MM.1S (cell line): ENCODE measurements at regions not wholly inside any gene's neighbourhood (a gene's known extent, or its start where the extent isn't known, plus 50 kb on each side); places are given as distances from the start of the nearest gene placed in this dataset.

Experiments used
- DNase-seq: peaks from one replicate; pipeline ENCODE4 v3.0.0-alpha.2; 2015
- H2AFZ ChIP-seq: fragments of 300-600 bp; sonication (generic); 2 replicates; pipeline ENCODE4 v1.6.0; 2016; ENCODE audit warnings: antibody characterized with exemption, low read length
- H3F3A ChIP-seq: fragments of 300-600 bp; sonication (generic); 2 replicates; pipeline ENCODE4 v1.6.1; 2016; ENCODE audit warnings: mild to moderate bottlenecking, antibody characterized with exemption, low read length, moderate library complexity, mixed read lengths; ENCODE audit not compliant: insufficient read depth
- H3K27ac ChIP-seq: fragments of 300-600 bp; sonication (generic); 2 replicates; pipeline ENCODE4 v1.5.1; 2016; ENCODE audit warnings: mild to moderate bottlenecking, low read length
- H3K27me3 ChIP-seq: fragments of 300-600 bp; sonication (generic); replicated peaks from 2 replicates; pipeline ENCODE4 v1.6.0; 2016; ENCODE audit warnings: low read length; ENCODE audit not compliant: insufficient read depth
- H3K36me3 ChIP-seq: fragments of 300-600 bp; sonication (generic); replicated peaks from 2 replicates; pipeline ENCODE4 v1.6.1; 2016; ENCODE audit warnings: mild to moderate bottlenecking, low read length, mixed read lengths; ENCODE audit not compliant: insufficient read depth
- H3K4me1 ChIP-seq: fragments of 300-600 bp; sonication (generic); 2 replicates; pipeline ENCODE4 v1.6.1; 2016; ENCODE audit warnings: low read length, mixed read lengths
- H3K4me2 ChIP-seq: fragments of 300-600 bp; sonication (generic); 2 replicates; pipeline ENCODE4 v1.6.0; 2016; ENCODE audit warnings: low read depth, low read length
- H3K4me3 ChIP-seq: fragments of 300-600 bp; sonication (generic); 2 replicates; pipeline ENCODE4 v1.5.1; 2016; ENCODE audit warnings: low read length, mixed read lengths
- H3K79me2 ChIP-seq: fragments of 300-600 bp; sonication (generic); 2 replicates; pipeline ENCODE4 v1.6.1; 2016; ENCODE audit warnings: mixed run types, low read length, mixed read lengths
- H3K9ac ChIP-seq: fragments of 300-600 bp; sonication (generic); 2 replicates; pipeline ENCODE4 v1.6.1; 2016; ENCODE audit warnings: low read length, mixed read lengths
- H3K9me2 ChIP-seq: fragments of 300-600 bp; sonication (generic); replicated peaks from 2 replicates; pipeline ENCODE4 v1.6.1; 2016; ENCODE audit warnings: mild to moderate bottlenecking, low read length, mixed read lengths; ENCODE audit not compliant: insufficient read depth
- H3K9me3 ChIP-seq: fragments of 300-600 bp; sonication (generic); replicated peaks from 2 replicates; pipeline ENCODE4 v1.6.1; 2016; ENCODE audit warnings: mild to moderate bottlenecking, low read length, mixed read lengths; ENCODE audit not compliant: insufficient read depth
- H4K20me1 ChIP-seq: fragments of 300-600 bp; sonication (generic); 2 replicates; pipeline ENCODE4 v1.6.1; 2016; ENCODE audit warnings: mild to moderate bottlenecking, low read length, moderate library complexity, mixed read lengths; ENCODE audit not compliant: insufficient read depth
- EZH2 ChIP-seq: fragments of 300-600 bp; sonication (generic); optimal IDR thresholded peaks from 2 replicates; pipeline ENCODE3; 2017; ENCODE audit warnings: low read depth, mild to moderate bottlenecking, antibody characterized with exemption, low read length, mixed read lengths
- EZH2phosphoT487 ChIP-seq: fragments of 300-600 bp; sonication (generic); IDR thresholded peaks from 2 replicates; pipeline ENCODE4 v1.6.1; 2018; ENCODE audit warnings: antibody characterized with exemption, low read length
- TF ChIP-seq, protein P1 (sequence below): fragments of 300-600 bp; sonication (generic); IDR thresholded peaks from 2 replicates; pipeline ENCODE4 v1.5.1; 2016; ENCODE audit warnings: antibody characterized with exemption, low read length, mixed read lengths

DNA sequence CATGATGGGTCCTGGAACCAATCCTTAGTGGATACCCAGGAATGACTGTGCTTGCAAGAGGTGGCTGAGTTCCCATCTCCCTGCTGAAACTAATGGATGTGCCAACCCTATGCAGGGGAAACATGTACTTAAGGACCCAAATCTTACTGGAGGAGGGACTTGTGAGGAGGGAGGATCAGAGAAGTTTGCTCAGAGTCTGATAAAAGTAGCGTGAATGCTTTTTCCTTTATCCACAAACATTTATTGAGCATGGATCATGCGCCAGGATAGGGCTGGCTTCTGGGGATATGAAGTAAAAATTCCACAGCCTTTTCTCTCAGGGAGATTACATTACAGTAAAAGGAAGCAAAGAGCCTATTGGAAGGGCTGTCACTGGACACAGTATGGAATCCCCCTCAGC, 358.5 kb downstream of the RPS24 start:
- Histone ChIP-seq H3K9ac (no peak overlapping the region), H4K20me1 (no peaks in the 10 kb centered on the region), H2AFZ (no peak overlapping the region), H3K79me2 (no peaks in the 10 kb centered on the region), H3F3A (no peaks in the 10 kb centered on the region), H3K4me2 (no peak overlapping the region), H3K9me3 (no peaks in the 10 kb centered on the region), H3K27ac (no peak overlapping the region), H3K4me3 (no peak overlapping the region), H3K27me3 (no peaks in the 10 kb centered on the region), H3K36me3 (no peaks in the 10 kb centered on the region), H3K9me2 (no peaks in the 10 kb centered on the region), H3K4me1 (no peaks in the 10 kb centered on the region)
- no peak for DNase-seq
- TF ChIP-seq, protein P1, sequence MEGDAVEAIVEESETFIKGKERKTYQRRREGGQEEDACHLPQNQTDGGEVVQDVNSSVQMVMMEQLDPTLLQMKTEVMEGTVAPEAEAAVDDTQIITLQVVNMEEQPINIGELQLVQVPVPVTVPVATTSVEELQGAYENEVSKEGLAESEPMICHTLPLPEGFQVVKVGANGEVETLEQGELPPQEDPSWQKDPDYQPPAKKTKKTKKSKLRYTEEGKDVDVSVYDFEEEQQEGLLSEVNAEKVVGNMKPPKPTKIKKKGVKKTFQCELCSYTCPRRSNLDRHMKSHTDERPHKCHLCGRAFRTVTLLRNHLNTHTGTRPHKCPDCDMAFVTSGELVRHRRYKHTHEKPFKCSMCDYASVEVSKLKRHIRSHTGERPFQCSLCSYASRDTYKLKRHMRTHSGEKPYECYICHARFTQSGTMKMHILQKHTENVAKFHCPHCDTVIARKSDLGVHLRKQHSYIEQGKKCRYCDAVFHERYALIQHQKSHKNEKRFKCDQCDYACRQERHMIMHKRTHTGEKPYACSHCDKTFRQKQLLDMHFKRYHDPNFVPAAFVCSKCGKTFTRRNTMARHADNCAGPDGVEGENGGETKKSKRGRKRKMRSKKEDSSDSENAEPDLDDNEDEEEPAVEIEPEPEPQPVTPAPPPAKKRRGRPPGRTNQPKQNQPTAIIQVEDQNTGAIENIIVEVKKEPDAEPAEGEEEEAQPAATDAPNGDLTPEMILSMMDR = no peak
- TF ChIP-seq EZH2 (no peak), EZH2phosphoT487 (no peak)

DNA sequence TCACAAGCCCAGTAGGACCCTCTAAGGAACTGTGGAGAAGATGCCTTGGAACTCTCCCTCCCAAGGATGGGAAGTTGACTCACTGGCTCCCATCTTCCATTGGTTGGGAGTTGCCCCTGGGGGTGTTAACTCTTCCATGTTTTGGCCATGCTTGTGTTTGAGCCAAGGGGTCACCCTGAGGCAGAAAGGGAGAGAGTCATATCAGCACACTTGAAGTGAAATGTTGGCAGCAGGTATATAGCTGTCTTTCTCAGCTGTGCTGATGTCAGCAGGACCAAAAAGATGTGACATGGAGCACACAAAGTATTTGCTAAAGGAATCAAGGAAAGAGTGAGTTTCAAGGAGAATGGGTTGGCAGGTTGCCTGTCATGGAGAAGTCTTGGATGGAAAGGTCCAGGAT, 359.4 kb downstream of the RPS24 start:
- Histone ChIP-seq H2AFZ (no peak overlapping the region), H3K4me2 (no peak overlapping the region), H3K9ac (no peak overlapping the region), H3K4me3 (no peak overlapping the region), H3K27me3 (no peaks in the 10 kb centered on the region), H3K36me3 (no peaks in the 10 kb centered on the region), H3K9me3 (no peaks in the 10 kb centered on the region), H3F3A (no peaks in the 10 kb centered on the region), H3K79me2 (no peaks in the 10 kb centered on the region), H4K20me1 (no peaks in the 10 kb centered on the region), H3K27ac (no peak overlapping the region), H3K4me1 (no peaks in the 10 kb centered on the region), H3K9me2 (no peaks in the 10 kb centered on the region)
- no peak for TF ChIP-seq EZH2phosphoT487
- TF ChIP-seq, protein P1 = no peak
- no peak for TF ChIP-seq EZH2
- no peak for DNase-seq

DNA sequence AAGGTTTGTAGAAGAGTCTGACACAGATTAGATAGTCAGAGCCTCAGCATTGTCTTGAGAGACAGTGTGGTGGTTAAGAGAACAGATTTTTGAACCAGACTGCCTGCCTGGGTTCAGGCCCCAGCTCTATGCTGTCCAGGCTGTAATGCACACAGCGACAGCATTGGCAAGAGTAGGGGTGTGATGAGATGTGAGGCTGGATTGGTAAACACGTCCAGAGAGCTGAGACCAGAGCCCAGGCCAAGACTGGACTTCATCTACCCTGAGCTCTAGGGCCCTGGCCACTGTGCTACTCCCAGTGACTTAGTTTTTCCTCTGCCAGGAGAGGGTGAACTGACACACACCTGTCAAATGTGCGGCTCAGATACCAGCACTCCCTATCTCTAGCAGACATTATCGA, 360.4 kb downstream of the RPS24 start:
- H3K4me1 ChIP-seq = no peaks in the 10 kb centered on the region
- TF ChIP-seq EZH2 (no peak), EZH2phosphoT487 (no peak)
- TF ChIP-seq, protein P1 = no peak

More for the DNA sequence above, 360.4 kb downstream of the RPS24 start:
- Histone ChIP-seq H3K9me2 (no peaks in the 10 kb centered on the region), H3K27ac (no peak overlapping the region), H3K4me3 (no peak overlapping the region), H4K20me1 (no peaks in the 10 kb centered on the region), H2AFZ (no peak overlapping the region), H3K27me3 (no peaks in the 10 kb centered on the region), H3K9ac (no peak overlapping the region), H3F3A (no peaks in the 10 kb centered on the region), H3K79me2 (no peaks in the 10 kb centered on the region), H3K9me3 (no peaks in the 10 kb centered on the region), H3K36me3 (no peaks in the 10 kb centered on the region), H3K4me2 (no peak overlapping the region)
- DNase-seq = no peak
